GM15510 (cell line): ENCODE measurements at regions not wholly inside any gene's neighbourhood (a gene's known extent, or its start where the extent isn't known, plus 50 kb on each side); places are given as distances from the start of the nearest gene placed in this dataset.

Experiments used
- POLR2A ChIP-seq: IDR thresholded peaks from 3 replicates; pipeline ENCODE4 v1.6.1; 2011; ENCODE audit warnings: borderline replicate concordance; ENCODE audit not compliant: insufficient read length; ENCODE audit errors: extremely low read depth

- TF ChIP-seq POLR2A = peak; percentile 59
Observed at GRCh38 chr3:195989921-195990840, 81.8 kb upstream of the TNK2 start.
